CD4-positive, alpha-beta T cell treated with Interleukin-17A for 1 hour (primary cell): ENCODE measurements at regions not wholly inside any gene's neighbourhood (a gene's known extent, or its start where the extent isn't known, plus 50 kb on each side); places are given as distances from the start of the nearest gene placed in this dataset.

Experiments
- DNase-seq: peaks from one replicate; pipeline ENCODE4 v3.0.0-alpha.2; 2020

DNA sequence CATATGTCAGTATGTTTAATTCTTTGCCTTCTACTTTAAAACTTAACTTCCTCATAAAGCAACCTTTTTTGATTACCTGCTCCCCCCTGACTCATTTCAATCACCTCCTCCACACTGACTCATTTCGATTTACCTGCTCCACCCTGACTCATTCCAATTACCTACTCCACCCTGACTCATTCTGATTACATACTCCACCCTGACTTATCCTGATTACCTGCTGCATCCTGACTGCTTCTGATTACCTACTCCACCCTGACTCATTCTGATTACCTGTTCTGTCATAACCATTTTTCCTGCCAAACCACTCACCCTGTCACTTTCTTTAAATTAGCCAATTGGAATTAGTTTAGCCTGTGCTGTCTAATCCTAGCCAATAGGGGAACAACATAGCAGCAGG is 263.6 kb downstream of the DDX3Y start:
- no peak for DNase-seq
